Thyroid gland (tissue), 4 donors: ENCODE measurements at regions not wholly inside any gene's neighbourhood (a gene's known extent, or its start where the extent isn't known, plus 50 kb on each side); places are given as distances from the start of the nearest gene placed in this dataset.

Experiments used
- DNase-seq, 2 donors: peaks; one replicate each; pipeline ENCODE4 v3.0.0-alpha.2; 2019
- H3K27ac ChIP-seq, 3 donors: fragments of 200-600 bp; sonication (generic); 1 replicate in 2 of 3; 2 replicates in 1 of 3; pipeline ENCODE4 v1.5.1; 2016 to 2019; ENCODE audit warnings: mild to moderate bottlenecking in 1 of 3, moderate library complexity in 1 of 3
- H3K27me3 ChIP-seq: fragments of 200-600 bp; sonication (generic); one replicate; pipeline ENCODE4 v1.5.1; 2019
- H3K36me3 ChIP-seq, 2 donors: fragments of 200-600 bp; sonication (generic); one replicate each; pipeline ENCODE4 v1.5.1; 2016 to 2019
- H3K4me1 ChIP-seq, 2 donors: fragments of 200-600 bp; sonication (generic); one replicate each; pipeline ENCODE4 v1.5.1; 2017 to 2019
- H3K4me3 ChIP-seq, 3 donors: fragments of 200-600 bp; sonication (generic); replicated peaks in 1 of 3; 1 replicate in 2 of 3; 2 replicates in 1 of 3; pipeline ENCODE4 v1.5.1; 2016; ENCODE audit warnings: mild to moderate bottlenecking in 1 of 3
- H3K9me3 ChIP-seq: fragments of 200-600 bp; sonication (generic); one replicate; pipeline ENCODE4 v1.5.1; 2017
- POLR2A ChIP-seq, 2 donors: fragments of 450-650 bp; IDR thresholded peaks; one replicate each; pipeline ENCODE4 v1.6.1; 2017; ENCODE audit warnings: antibody characterized with exemption in 2 of 2, mild to moderate bottlenecking in 2 of 2, moderate library complexity in 1 of 2
- WGBS, 2 donors: methylation state at CpG; one replicate each; pipeline ENCODE4 v1.1.5; 2017; 5-methylcytosine and 5-hydroxymethylcytosine counted together
- intact Hi-C: fragments of 100-400 bp; cut with DNase I; formaldehyde crosslinking; loops from one replicate; pipeline ENCODE4 v1.15.1; 2023
- TF ChIP-seq, protein P1 (sequence below), 6 experiments: fragments of 200-600 bp in 3 of 6; fragments of 450-650 bp in 3 of 6; sonication (generic) in 3 of 6; IDR thresholded peaks; one replicate each; pipeline ENCODE4 v1.5.1; 2016 to 2019; ENCODE audit warnings: antibody characterized with exemption in 6 of 6, mild to moderate bottlenecking in 2 of 6, inconsistent platforms in 1 of 6, moderate library complexity in 1 of 6

DNA sequence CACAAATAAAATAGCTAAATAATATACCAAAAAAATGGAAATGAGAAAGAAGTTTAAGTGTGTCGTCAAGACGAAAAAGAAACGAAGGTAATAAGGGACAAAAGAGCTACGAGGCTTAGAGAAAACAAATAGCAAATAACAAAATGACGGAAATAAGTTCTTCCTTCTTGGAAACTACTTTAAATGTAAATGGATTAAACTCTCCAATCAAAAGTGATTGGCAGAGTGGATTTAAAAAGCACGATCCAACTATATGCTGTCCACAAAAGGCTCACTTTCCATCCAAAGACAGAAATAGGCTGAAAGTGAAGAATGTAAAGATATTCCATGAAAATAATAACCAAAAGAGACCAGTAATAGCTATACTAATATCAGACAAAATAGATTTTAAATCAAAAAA is 82.4 kb downstream of the DIO3 start:
- 94 to 96% methylated on average over 6 of the region's 6 CpGs for WGBS, 2 donors
- intact Hi-C loops = no loop called here

DNA sequence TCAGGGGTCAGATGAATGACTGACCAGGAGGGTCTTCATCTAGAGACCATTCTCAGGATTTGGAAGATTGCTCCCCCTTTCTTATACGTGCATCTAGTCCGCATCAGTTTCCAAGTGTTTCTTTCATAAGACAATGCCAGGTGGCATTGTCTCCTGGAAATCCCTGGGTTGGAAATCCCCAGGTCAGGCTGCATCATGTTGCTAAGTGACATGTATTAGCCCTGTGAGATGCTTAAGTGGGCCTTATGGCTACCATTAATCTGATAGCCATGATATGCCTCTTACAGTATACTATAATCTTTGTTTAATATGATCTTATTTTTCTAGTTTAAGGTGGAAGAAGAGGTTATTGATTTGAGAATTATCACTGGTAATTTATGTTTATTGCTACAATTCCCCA is 92.8 kb downstream of the DIO3 start:
- H3K27ac ChIP-seq = no peak overlapping the region
- intact Hi-C loops = no loop called here
- no peaks in the 10 kb centered on the region for H3K36me3 ChIP-seq
- DNase-seq = no peak
- TF ChIP-seq, protein P1, sequence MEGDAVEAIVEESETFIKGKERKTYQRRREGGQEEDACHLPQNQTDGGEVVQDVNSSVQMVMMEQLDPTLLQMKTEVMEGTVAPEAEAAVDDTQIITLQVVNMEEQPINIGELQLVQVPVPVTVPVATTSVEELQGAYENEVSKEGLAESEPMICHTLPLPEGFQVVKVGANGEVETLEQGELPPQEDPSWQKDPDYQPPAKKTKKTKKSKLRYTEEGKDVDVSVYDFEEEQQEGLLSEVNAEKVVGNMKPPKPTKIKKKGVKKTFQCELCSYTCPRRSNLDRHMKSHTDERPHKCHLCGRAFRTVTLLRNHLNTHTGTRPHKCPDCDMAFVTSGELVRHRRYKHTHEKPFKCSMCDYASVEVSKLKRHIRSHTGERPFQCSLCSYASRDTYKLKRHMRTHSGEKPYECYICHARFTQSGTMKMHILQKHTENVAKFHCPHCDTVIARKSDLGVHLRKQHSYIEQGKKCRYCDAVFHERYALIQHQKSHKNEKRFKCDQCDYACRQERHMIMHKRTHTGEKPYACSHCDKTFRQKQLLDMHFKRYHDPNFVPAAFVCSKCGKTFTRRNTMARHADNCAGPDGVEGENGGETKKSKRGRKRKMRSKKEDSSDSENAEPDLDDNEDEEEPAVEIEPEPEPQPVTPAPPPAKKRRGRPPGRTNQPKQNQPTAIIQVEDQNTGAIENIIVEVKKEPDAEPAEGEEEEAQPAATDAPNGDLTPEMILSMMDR (IDR thresholded peaks at IDR 0.05) = no peak
- no peak for TF ChIP-seq POLR2A (IDR thresholded peaks at IDR 0.05)
- no peaks in the 10 kb centered on the region for H3K9me3 ChIP-seq
- 77 to 93% methylated on average over 2 of the region's 2 CpGs for WGBS, 2 donors
- H3K27me3 ChIP-seq = no peaks in the 10 kb centered on the region
- H3K4me3 ChIP-seq = no peak overlapping the region
- H3K4me1 ChIP-seq = no peaks in the 10 kb centered on the region

More for the DNA sequence above, 82.4 kb downstream of the DIO3 start:
- Histone ChIP-seq H3K4me1 (no peaks in the 10 kb centered on the region), H3K9me3 (no peaks in the 10 kb centered on the region), H3K27me3 (no peaks in the 10 kb centered on the region), H3K36me3 (no peaks in the 10 kb centered on the region), H3K27ac (no peak overlapping the region), H3K4me3 (no peak overlapping the region)
- TF ChIP-seq, protein P1 (IDR thresholded peaks at IDR 0.05) = no peak
- no peak for TF ChIP-seq POLR2A (IDR thresholded peaks at IDR 0.05)
- no peak for DNase-seq

DNA sequence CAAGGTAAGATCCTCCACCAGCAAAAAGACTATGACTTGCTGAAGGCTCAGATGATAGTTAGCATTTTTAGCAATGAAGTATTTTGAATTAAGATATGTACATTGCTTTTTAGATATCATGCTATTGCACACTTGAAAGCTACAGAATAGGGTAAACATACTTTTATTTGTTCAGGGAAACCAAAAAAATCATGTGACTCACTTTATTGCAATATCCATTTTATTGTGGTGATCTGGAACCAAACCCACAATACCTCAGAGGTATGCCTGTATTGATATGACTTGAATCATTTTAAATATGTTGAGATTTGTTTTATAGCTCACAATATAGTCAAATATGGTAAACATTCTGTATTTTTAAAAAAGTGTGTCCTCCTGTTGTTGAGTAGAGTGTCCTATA is 96.1 kb downstream of the DIO3 start:
- intact Hi-C loops = no loop called here
- no peaks in the 10 kb centered on the region for H3K36me3 ChIP-seq
- H3K27ac ChIP-seq = no peak overlapping the region
- no peak for DNase-seq
- no peak for TF ChIP-seq POLR2A (IDR thresholded peaks at IDR 0.05)
- TF ChIP-seq, protein P1 (IDR thresholded peaks at IDR 0.05) = no peak
- H3K9me3 ChIP-seq = no peaks in the 10 kb centered on the region
- H3K27me3 ChIP-seq = no peaks in the 10 kb centered on the region
- no peaks in the 10 kb centered on the region for H3K4me1 ChIP-seq
- no peak overlapping the region for H3K4me3 ChIP-seq

DNA sequence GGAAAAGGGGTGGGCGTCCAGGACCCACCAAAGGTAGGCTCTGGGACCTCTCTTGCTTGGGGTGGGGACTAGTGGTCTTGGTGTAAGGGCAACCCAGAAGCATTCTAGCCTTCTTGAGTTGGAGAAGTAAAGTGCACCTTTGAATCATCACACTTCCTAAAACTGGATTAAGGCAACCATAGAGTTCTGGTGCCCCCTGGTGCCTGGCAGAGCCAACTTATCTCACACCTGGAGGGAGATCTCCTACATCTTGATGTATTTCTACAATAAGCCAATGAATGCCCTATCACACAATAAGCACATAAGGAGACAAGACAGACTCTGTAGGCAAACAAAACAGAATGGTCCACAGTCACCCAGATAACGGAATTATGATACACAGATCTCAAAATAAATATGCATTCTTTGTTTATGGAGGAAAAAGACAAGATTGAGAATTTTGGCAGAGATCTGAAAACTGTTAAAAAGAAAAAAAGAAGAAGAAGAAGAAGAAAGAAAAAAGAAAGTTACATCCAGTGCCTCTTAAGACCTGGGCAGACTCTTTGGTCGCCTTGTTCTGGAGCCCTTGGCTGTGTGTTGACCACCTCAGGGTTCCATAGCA is 95.9 kb upstream of the PPP2R5C start:
- H3K27ac ChIP-seq = no peak overlapping the region
- H3K4me3 ChIP-seq = no peak overlapping the region
- TF ChIP-seq, protein P1 (IDR thresholded peaks at IDR 0.05) = peak in 2 of 6 experiments; percentile 13 to 26
- TF ChIP-seq POLR2A (IDR thresholded peaks at IDR 0.05) = no peak
- H3K27me3 ChIP-seq = no peaks in the 10 kb centered on the region
- H3K4me1 ChIP-seq = no peaks in the 10 kb centered on the region
- intact Hi-C loops = no loop called here
- WGBS, 2 donors = 46 to 53% methylated on average over 3 of the region's 3 CpGs
- peak in 1 of 2 donors; percentile 6 for DNase-seq
- H3K9me3 ChIP-seq = peaks cover 3% of the 10 kb centered on the region
- H3K36me3 ChIP-seq = no peaks in the 10 kb centered on the region

DNA sequence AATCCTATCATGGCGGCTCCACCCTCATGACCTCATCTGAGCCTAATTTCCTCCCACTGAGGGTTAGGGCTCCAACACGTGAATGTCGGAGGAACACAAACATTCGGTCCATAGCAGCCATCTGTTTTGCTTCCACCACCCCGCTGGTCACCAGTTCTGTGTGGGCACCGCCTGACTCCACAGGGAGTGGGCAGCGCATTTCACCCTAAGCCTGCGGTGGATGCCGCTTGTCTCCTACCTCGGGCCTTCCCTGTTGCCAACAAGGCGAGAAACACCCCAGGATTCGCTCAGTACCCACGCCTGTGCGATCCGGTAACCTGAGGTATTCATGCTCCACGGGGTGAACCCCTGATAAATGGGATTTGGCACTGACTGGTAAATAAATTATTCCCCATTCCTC is 95.2 kb upstream of the PPP2R5C start:
- H3K4me1 ChIP-seq = no peaks in the 10 kb centered on the region
- H3K4me3 ChIP-seq = no peak overlapping the region
- no peak for DNase-seq
- no peak overlapping the region for H3K27ac ChIP-seq
- no peaks in the 10 kb centered on the region for H3K27me3 ChIP-seq
- H3K36me3 ChIP-seq = no peaks in the 10 kb centered on the region
- WGBS, 2 donors = 85 to 89% methylated on average over 16 of the region's 16 CpGs
- H3K9me3 ChIP-seq = peaks cover 3% of the 10 kb centered on the region
- intact Hi-C loops = no loop called here
- no peak for TF ChIP-seq POLR2A (IDR thresholded peaks at IDR 0.05)
- TF ChIP-seq, protein P1 (IDR thresholded peaks at IDR 0.05) = no peak
